KMS-11 (cell line): ENCODE measurements at regions not wholly inside any gene's neighbourhood (a gene's known extent, or its start where the extent isn't known, plus 50 kb on each side); places are given as distances from the start of the nearest gene placed in this dataset.

Experiments used
- H2AFZ ChIP-seq: fragments of 200-600 bp; sonication (generic); 2 replicates; pipeline ENCODE4 v1.6.1; 2016; ENCODE audit warnings: antibody characterized with exemption, mixed run types, low read depth
- H3K27ac ChIP-seq: fragments of 200-600 bp; sonication (generic); 2 replicates; pipeline ENCODE4 v1.6.1; 2016; ENCODE audit warnings: mild to moderate bottlenecking, mixed run types
- H3K27me3 ChIP-seq: fragments of 200-600 bp; sonication (generic); 2 replicates; pipeline ENCODE4 v1.6.1; 2017; ENCODE audit warnings: mild to moderate bottlenecking, low read depth, mixed run types, moderate library complexity; ENCODE audit not compliant: insufficient read depth
- H3K36me3 ChIP-seq: fragments of 200-600 bp; sonication (generic); 2 replicates; pipeline ENCODE4 v1.6.1; 2017; ENCODE audit warnings: mild to moderate bottlenecking, mixed run types; ENCODE audit not compliant: insufficient read depth
- H3K4me1 ChIP-seq: fragments of 200-600 bp; sonication (generic); 2 replicates; pipeline ENCODE4 v1.6.1; 2016; ENCODE audit warnings: mild to moderate bottlenecking, low read depth, mixed run types; ENCODE audit not compliant: poor library complexity, severe bottlenecking
- H3K4me2 ChIP-seq: fragments of 200-600 bp; sonication (generic); 2 replicates; pipeline ENCODE4 v1.7.0; 2016; ENCODE audit warnings: mild to moderate bottlenecking, mixed run types
- H3K4me3 ChIP-seq: fragments of 200-600 bp; sonication (generic); IDR thresholded peaks from 2 replicates; pipeline ENCODE4 v1.6.1; 2017; ENCODE audit warnings: low read depth, low read length, mixed read lengths; ENCODE audit not compliant: insufficient read depth
- H3K79me2 ChIP-seq: fragments of 200-600 bp; sonication (generic); 2 replicates; pipeline ENCODE4 v1.6.1; 2016; ENCODE audit warnings: low read depth, mixed run types; ENCODE audit not compliant: insufficient read depth
- H3K9ac ChIP-seq: fragments of 200-600 bp; sonication (generic); 2 replicates; pipeline ENCODE4 v1.6.1; 2016; ENCODE audit warnings: mild to moderate bottlenecking, mixed run types
- H4K20me1 ChIP-seq: fragments of 200-600 bp; sonication (generic); 2 replicates; pipeline ENCODE4 v1.6.1; 2016; ENCODE audit warnings: mild to moderate bottlenecking, mixed run types; ENCODE audit not compliant: insufficient read depth
- CTCF ChIP-seq: fragments of 200-600 bp; sonication (generic); conservative IDR thresholded peaks from 2 replicates; pipeline ENCODE4 v1.6.1; 2017; ENCODE audit warnings: low read depth, mild to moderate bottlenecking, antibody characterized with exemption, low read length, moderate library complexity, mixed read lengths

GRCh38 chr11:127059750-127060149 is 59.2 kb upstream of the KIRREL3 start:
- Histone ChIP-seq H3K4me2 (no peak overlapping the region), H4K20me1 (no peaks in the 10 kb centered on the region), H3K79me2 (no peaks in the 10 kb centered on the region), H3K4me3 (no peak overlapping the region), H3K4me1 (no peaks in the 10 kb centered on the region), H3K36me3 (no peaks in the 10 kb centered on the region), H3K27me3 (no peaks in the 10 kb centered on the region), H3K27ac (no peak overlapping the region), H3K9ac (no peak overlapping the region), H2AFZ (no peak overlapping the region)
- no peak for TF ChIP-seq CTCF

DNA sequence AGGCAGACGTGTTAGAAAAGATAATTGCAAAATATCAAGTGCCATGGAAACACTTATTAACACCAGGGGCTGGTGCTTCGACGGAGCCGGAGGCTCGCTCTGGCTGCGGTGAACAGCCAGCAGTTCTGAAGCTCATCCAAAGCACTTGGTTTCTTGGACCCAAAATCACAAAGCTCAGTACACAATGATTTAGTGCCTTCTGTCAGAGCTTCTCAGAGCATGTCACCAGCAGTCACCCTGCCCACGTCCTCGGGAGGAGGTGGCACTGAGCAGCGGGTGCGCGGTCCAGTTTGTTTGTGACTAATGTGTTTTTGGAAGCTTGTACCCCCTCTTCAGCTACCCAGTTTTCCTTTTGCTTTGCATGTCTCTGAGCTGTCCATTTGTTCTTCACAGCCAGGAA is 58.7 kb upstream of the KIRREL3 start:
- Histone ChIP-seq H3K27me3 (no peaks in the 10 kb centered on the region), H4K20me1 (no peaks in the 10 kb centered on the region), H3K4me2 (no peak overlapping the region), H3K36me3 (no peaks in the 10 kb centered on the region), H2AFZ (no peak overlapping the region), H3K27ac (no peak overlapping the region), H3K4me1 (no peaks in the 10 kb centered on the region), H3K9ac (no peak overlapping the region), H3K4me3 (no peak overlapping the region), H3K79me2 (no peaks in the 10 kb centered on the region)
- TF ChIP-seq CTCF, result no peak

DNA sequence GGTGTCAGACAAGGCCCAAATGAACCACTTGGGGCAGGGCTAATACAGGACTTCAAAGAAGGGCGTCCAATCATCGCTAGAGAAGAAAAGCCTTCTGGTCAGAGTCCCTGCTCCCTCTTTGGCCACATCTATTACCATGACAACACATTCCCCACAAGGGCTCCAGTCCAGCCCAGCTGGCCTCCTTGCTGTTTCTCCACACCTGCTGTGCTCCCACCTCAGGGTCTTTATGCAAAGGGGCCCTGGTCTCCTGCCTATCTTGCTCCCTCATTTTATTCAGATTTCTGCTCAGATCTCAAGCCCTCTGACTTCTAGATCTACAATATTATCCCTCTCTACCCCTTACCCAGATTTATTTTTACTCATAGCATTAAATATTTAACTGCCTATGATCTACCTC is 58.0 kb upstream of the KIRREL3 start:
- no peak overlapping the region for H3K4me3 ChIP-seq
- H3K36me3 ChIP-seq, result no peaks in the 10 kb centered on the region
- no peak overlapping the region for H2AFZ ChIP-seq
- TF ChIP-seq CTCF, result no peak
- H3K27ac ChIP-seq, result no peak overlapping the region
- no peaks in the 10 kb centered on the region for H3K4me1 ChIP-seq
- H3K4me2 ChIP-seq, result no peak overlapping the region
- no peaks in the 10 kb centered on the region for H4K20me1 ChIP-seq
- H3K27me3 ChIP-seq, result no peaks in the 10 kb centered on the region
- H3K79me2 ChIP-seq, result no peaks in the 10 kb centered on the region
- H3K9ac ChIP-seq, result no peak overlapping the region

- H3K27me3 ChIP-seq, result no peaks in the 10 kb centered on the region
- no peak overlapping the region for H3K27ac ChIP-seq
- no peak for TF ChIP-seq CTCF
- H3K9ac ChIP-seq, result no peak overlapping the region
- H3K36me3 ChIP-seq, result no peaks in the 10 kb centered on the region
- H3K4me1 ChIP-seq, result no peaks in the 10 kb centered on the region
- no peaks in the 10 kb centered on the region for H3K79me2 ChIP-seq
- H4K20me1 ChIP-seq, result no peaks in the 10 kb centered on the region
- H3K4me2 ChIP-seq, result no peak overlapping the region
- no peak overlapping the region for H2AFZ ChIP-seq
- H3K4me3 ChIP-seq, result no peak overlapping the region
Measured at GRCh38 chr11:127057126-127057525, 56.6 kb upstream of the KIRREL3 start.
